ENCODE measurements at regions not wholly inside any gene's neighbourhood (a gene's known extent, or its start where the extent isn't known, plus 50 kb on each side); places are given as distances from the start of the nearest gene placed in this dataset.

DNA sequence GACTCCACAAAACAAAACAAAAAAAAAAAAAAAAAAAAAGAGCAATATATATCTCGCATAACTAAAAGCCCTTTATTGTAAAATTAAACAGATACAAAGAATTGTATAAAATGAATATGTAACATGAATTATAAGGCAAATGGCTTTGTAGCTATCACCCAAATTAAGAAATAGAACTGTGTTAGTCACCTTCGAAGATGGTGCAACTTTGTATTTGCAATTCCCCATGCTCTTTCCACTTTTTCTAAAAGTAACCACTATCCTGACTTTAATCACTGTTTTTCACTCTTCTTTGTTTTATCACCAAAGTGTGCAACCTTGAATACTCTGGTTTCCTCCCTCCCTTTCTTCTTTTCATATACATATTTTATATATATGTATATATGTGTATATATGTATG lies 57.1 kb upstream of the HTR2A start:
- TF ChIP-seq, protein P1, sequence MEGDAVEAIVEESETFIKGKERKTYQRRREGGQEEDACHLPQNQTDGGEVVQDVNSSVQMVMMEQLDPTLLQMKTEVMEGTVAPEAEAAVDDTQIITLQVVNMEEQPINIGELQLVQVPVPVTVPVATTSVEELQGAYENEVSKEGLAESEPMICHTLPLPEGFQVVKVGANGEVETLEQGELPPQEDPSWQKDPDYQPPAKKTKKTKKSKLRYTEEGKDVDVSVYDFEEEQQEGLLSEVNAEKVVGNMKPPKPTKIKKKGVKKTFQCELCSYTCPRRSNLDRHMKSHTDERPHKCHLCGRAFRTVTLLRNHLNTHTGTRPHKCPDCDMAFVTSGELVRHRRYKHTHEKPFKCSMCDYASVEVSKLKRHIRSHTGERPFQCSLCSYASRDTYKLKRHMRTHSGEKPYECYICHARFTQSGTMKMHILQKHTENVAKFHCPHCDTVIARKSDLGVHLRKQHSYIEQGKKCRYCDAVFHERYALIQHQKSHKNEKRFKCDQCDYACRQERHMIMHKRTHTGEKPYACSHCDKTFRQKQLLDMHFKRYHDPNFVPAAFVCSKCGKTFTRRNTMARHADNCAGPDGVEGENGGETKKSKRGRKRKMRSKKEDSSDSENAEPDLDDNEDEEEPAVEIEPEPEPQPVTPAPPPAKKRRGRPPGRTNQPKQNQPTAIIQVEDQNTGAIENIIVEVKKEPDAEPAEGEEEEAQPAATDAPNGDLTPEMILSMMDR (IDR thresholded peaks at IDR 0.05; ENCODE audit: insufficient read depth, low read length, poor library complexity, severe bottlenecking): no peak
- TF ChIP-seq EZH2phosphoT487 (conservative IDR thresholded peaks at IDR 0.05; ENCODE audit: low read length): no peak
- H3K4me2 ChIP-seq (ENCODE audit: low read depth, low read length, poor library complexity, severe bottlenecking): no peak overlapping the region
- H3F3A ChIP-seq (ENCODE audit: insufficient read depth): no peaks in the 10 kb centered on the region
- H3K4me3 ChIP-seq (ENCODE audit: insufficient read depth, low read length, poor library complexity, severe bottlenecking): no peak overlapping the region
- H3K36me3 ChIP-seq (ENCODE audit: low read length): no peaks in the 10 kb centered on the region
- H3K79me2 ChIP-seq (ENCODE audit: insufficient read depth, low read length): no peaks in the 10 kb centered on the region
- H4K20me1 ChIP-seq (ENCODE audit: low read depth, low read length): no peaks in the 10 kb centered on the region
- no peaks in the 10 kb centered on the region for H3K27me3 ChIP-seq (ENCODE audit: low read length)
- H3K9me2 ChIP-seq (replicated peaks; ENCODE audit: insufficient read depth, low read length): no peaks in the 10 kb centered on the region
- H2AFZ ChIP-seq (ENCODE audit: low read depth, low read length, severe bottlenecking): no peak overlapping the region
- H3K9me3 ChIP-seq (ENCODE audit: insufficient read depth, low read length): no peaks in the 10 kb centered on the region
- H3K9ac ChIP-seq (ENCODE audit: low read length): no peak overlapping the region
- H3K27ac ChIP-seq (ENCODE audit: low read depth, low read length): no peak overlapping the region

DNA sequence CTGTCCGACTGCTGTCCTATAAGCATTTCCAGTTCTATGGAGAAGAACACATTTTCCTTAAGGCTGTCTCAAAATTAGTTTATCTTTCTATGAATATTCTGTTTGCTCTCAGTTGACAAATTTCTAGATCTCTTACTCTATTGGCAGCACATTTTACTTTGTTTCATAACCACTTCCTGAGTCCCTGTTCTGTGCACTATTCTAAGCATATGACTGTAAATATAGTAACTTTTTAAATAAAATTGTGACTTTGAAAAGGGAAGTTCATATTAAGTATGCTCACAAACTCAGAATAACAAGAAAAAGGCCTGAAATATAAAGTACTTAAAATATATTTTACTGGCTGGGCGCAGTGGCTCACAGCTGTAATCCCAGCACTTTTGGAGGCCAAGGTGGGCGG lies 56.5 kb upstream of the HTR2A start:
- no peak overlapping the region for H3K27ac ChIP-seq (ENCODE audit: low read depth, low read length)
- H3K9me3 ChIP-seq (ENCODE audit: insufficient read depth, low read length): no peaks in the 10 kb centered on the region
- no peak overlapping the region for H2AFZ ChIP-seq (ENCODE audit: low read depth, low read length, severe bottlenecking)
- TF ChIP-seq EZH2phosphoT487 (conservative IDR thresholded peaks at IDR 0.05; ENCODE audit: low read length): no peak
- no peak overlapping the region for H3K4me2 ChIP-seq (ENCODE audit: low read depth, low read length, poor library complexity, severe bottlenecking)
- no peaks in the 10 kb centered on the region for H3F3A ChIP-seq (ENCODE audit: insufficient read depth)
- no peak overlapping the region for H3K9ac ChIP-seq (ENCODE audit: low read length)
- H3K79me2 ChIP-seq (ENCODE audit: insufficient read depth, low read length): no peaks in the 10 kb centered on the region
- no peak overlapping the region for H3K4me3 ChIP-seq (ENCODE audit: insufficient read depth, low read length, poor library complexity, severe bottlenecking)
- no peaks in the 10 kb centered on the region for H3K9me2 ChIP-seq (replicated peaks; ENCODE audit: insufficient read depth, low read length)
- no peaks in the 10 kb centered on the region for H3K36me3 ChIP-seq (ENCODE audit: low read length)
- H4K20me1 ChIP-seq (ENCODE audit: low read depth, low read length): no peaks in the 10 kb centered on the region
- H3K27me3 ChIP-seq (ENCODE audit: low read length): no peaks in the 10 kb centered on the region

DNA sequence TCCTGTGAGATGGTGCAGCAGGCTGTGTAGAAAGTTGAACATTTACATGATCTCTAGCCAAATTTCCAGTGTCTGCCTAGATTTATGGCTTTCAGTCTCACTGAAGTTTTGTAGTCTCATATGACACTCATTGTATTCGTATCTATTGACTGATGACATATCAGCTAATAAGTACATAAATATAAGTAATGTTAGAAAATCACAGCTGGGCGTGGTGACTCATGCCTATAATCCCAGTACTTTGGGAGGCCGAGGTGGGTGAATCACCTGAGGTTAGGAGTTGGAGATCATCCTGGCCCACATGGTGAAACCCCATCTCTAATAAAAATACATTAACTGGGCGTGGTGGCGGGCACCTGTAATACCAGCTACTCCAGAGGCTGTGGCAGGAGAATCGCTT lies 54.7 kb upstream of the HTR2A start:
- Histone ChIP-seq H3K9me3 (ENCODE audit: insufficient read depth, low read length) (no peaks in the 10 kb centered on the region), H3K4me3 (ENCODE audit: insufficient read depth, low read length, poor library complexity, severe bottlenecking) (no peak overlapping the region), H3K9ac (ENCODE audit: low read length) (no peak overlapping the region), H3K27ac (ENCODE audit: low read depth, low read length) (no peak overlapping the region), H3F3A (ENCODE audit: insufficient read depth) (no peaks in the 10 kb centered on the region), H3K9me2 (replicated peaks; ENCODE audit: insufficient read depth, low read length) (no peaks in the 10 kb centered on the region), H4K20me1 (ENCODE audit: low read depth, low read length) (no peaks in the 10 kb centered on the region), H3K4me2 (ENCODE audit: low read depth, low read length, poor library complexity, severe bottlenecking) (no peak overlapping the region), H3K27me3 (ENCODE audit: low read length) (no peaks in the 10 kb centered on the region), H2AFZ (ENCODE audit: low read depth, low read length, severe bottlenecking) (no peak overlapping the region), H3K36me3 (ENCODE audit: low read length) (no peaks in the 10 kb centered on the region), H3K79me2 (ENCODE audit: insufficient read depth, low read length) (no peaks in the 10 kb centered on the region)
- TF ChIP-seq EZH2phosphoT487 (conservative IDR thresholded peaks at IDR 0.05; ENCODE audit: low read length): no peak
- TF ChIP-seq, protein P1 (IDR thresholded peaks at IDR 0.05; ENCODE audit: insufficient read depth, low read length, poor library complexity, severe bottlenecking): no peak

DNA sequence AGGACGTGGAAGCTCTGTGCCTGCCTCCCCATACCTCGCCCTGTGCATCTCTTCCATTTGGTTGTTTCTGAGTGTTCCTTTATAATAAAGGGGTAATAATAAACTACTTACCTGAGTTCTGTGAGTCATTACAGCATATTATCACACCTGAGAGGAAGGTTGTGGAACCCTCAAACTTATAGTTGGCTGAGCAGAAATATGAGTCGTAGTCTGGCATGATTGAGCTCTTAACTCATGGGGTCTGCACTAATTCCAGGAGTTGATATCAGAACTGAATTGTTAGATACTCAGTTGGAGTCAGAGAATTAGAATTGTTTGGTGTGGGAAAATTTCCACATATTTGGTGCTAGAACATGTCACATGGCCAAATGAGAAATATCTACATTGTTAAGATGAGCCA lies 52.4 kb upstream of the HTR2A start:
- Histone ChIP-seq H2AFZ (ENCODE audit: low read depth, low read length, severe bottlenecking) (no peak overlapping the region), H3K9me2 (replicated peaks; ENCODE audit: insufficient read depth, low read length) (no peaks in the 10 kb centered on the region), H4K20me1 (ENCODE audit: low read depth, low read length) (no peaks in the 10 kb centered on the region), H3K36me3 (ENCODE audit: low read length) (no peaks in the 10 kb centered on the region), H3K79me2 (ENCODE audit: insufficient read depth, low read length) (no peaks in the 10 kb centered on the region), H3K9me3 (ENCODE audit: insufficient read depth, low read length) (no peaks in the 10 kb centered on the region; the same call in 1 of the 2 replicates), H3K27ac (ENCODE audit: low read depth, low read length) (no peak overlapping the region), H3K4me3 (ENCODE audit: insufficient read depth, low read length, poor library complexity, severe bottlenecking) (no peak overlapping the region), H3F3A (ENCODE audit: insufficient read depth) (no peaks in the 10 kb centered on the region), H3K4me2 (ENCODE audit: low read depth, low read length, poor library complexity, severe bottlenecking) (no peak overlapping the region), H3K9ac (ENCODE audit: low read length) (no peak overlapping the region), H3K27me3 (ENCODE audit: low read length) (no peaks in the 10 kb centered on the region)
- TF ChIP-seq, protein P1 (IDR thresholded peaks at IDR 0.05; ENCODE audit: insufficient read depth, low read length, poor library complexity, severe bottlenecking): no peak
- TF ChIP-seq EZH2phosphoT487 (conservative IDR thresholded peaks at IDR 0.05; ENCODE audit: low read length): no peak
